Stimulated activated CD4-positive, alpha-beta T cell treated with anti-CD3 and anti-CD28 coated beads, Interleukin-2, amount 100 ng/mL, for 48 hours (primary cell): ENCODE measurements at regions not wholly inside any gene's neighbourhood (a gene's known extent, or its start where the extent isn't known, plus 50 kb on each side); places are given as distances from the start of the nearest gene placed in this dataset.

Experiments used
- DNase-seq, 2 donors: peaks; one replicate each; pipeline ENCODE4 v3.0.0-alpha.2; 2020

DNA sequence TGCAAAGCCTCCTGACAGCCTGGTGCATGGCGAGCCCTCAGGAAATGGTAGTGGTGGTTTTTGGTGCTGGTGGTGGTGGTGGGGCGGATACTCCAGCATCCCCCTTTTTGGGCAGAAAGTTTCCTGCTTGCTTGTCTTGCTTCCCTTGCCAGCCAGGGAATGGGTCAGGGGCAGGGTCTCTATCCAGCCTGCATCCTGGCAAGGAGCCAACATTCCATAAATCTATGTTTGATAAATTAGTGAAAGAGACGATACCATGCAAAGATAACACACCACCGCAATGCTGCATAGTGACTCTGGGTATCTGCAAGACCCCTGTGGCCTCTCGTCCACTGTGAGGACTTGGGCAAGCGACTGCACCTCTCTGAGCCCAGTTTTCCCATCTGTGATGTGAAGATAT lies 246.2 kb downstream of the LRFN2 start:
- no peak for DNase-seq

DNA sequence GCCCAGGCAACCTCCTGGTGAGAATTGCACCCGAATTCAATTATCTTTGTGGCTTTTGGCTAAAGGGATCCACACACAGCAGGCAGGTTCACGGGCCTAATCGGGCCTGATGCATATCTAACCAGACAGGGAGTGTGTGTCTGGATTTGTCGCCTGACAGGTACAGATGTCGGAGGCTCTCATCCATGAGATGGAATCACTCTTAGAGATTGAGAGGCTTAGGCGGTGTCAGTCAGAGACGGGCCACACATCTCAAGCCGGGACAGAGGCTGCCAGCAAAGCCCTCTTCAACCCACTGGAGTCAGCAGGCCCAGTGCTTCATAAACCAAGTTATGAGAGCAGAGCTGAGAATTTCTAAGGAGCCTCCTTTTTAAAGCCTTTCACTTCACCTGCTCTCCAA lies 247.0 kb downstream of the LRFN2 start:
- DNase-seq, result no peak

DNA sequence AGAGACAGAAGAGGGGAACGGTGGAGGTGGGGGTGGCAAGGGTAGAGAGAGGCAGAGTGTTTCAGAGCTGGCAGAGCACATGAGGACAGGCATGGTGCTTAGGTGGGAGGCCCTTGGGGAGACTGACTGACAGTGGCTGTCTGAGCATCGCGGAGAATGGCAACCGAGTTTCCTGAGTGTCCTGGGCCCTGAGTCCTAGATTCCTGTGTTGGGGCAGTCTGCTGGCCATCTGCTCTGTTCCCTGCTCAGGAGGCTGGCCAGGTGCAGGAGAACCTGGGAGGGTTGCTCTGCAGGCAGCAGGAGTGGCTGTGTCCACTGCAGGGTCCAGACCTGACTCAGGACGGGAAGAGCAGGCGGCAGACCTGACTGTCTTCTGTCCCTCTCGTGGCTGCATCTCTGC lies 248.9 kb downstream of the LRFN2 start:
- DNase-seq, result no peak

- DNase-seq, result no peak
Observed at GRCh38 chr6:40336940-40337760, 250.0 kb downstream of the LRFN2 start.

GRCh38 chr6:40336296-40336695 lies 250.9 kb downstream of the LRFN2 start:
- no peak for DNase-seq

- DNase-seq, result no peak
Observed at GRCh38 chr6:40334496-40335270, 252.5 kb downstream of the LRFN2 start.

- DNase-seq, result no peak
Observed at GRCh38 chr6:40331545-40331944, 255.6 kb downstream of the LRFN2 start.

DNA sequence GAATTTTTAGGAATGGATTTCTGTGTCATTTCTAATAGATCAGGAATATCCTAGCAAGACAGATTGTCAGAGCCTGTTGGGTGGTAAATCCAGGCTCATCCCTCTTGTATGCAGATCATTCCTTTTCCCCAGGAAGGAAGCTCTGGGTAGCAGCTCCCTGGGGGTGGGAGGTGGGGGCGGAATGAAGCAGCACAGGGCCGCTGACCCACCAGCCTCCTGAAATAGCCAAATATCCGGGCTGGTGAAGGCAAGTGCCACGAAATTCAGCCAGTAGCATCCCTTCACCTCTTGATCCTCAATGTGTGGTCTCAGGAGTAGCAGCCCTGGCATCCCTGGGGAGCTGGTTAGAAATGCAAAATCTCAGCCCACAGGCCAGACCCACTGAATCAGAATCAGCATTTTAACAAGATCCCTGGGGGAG lies 256.9 kb downstream of the LRFN2 start:
- no peak for DNase-seq

- DNase-seq, result no peak
Observed at GRCh38 chr6:40328986-40329545, 258.1 kb downstream of the LRFN2 start.

GRCh38 chr6:40328386-40328985 lies 258.7 kb downstream of the LRFN2 start:
- peak; percentile 19 to 39 for DNase-seq

GRCh38 chr6:40326714-40327421 lies 260.3 kb downstream of the LRFN2 start:
- DNase-seq, result no peak

DNA sequence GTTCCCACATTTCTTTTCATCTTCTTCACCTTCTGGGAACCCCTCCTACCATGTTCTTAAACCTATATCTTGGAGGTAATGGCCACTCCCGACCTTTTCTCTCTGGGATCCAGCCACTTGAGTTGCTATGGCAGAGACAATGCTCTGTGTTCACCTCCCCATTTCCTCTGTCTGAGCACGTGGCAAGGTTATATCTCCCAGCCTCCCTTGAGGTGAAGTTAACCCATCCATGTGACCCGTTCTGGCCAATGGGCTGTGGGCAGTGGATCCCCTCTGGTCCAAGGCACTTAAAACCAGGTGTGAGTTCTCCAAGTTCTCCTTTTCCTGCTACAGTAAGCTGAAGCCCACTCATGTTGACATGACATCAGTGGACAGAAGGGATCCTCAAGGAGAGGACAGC lies 261.4 kb downstream of the LRFN2 start:
- DNase-seq, result no peak

GRCh38 chr6:40325041-40325440 lies 262.1 kb downstream of the LRFN2 start:
- no peak for DNase-seq

DNA sequence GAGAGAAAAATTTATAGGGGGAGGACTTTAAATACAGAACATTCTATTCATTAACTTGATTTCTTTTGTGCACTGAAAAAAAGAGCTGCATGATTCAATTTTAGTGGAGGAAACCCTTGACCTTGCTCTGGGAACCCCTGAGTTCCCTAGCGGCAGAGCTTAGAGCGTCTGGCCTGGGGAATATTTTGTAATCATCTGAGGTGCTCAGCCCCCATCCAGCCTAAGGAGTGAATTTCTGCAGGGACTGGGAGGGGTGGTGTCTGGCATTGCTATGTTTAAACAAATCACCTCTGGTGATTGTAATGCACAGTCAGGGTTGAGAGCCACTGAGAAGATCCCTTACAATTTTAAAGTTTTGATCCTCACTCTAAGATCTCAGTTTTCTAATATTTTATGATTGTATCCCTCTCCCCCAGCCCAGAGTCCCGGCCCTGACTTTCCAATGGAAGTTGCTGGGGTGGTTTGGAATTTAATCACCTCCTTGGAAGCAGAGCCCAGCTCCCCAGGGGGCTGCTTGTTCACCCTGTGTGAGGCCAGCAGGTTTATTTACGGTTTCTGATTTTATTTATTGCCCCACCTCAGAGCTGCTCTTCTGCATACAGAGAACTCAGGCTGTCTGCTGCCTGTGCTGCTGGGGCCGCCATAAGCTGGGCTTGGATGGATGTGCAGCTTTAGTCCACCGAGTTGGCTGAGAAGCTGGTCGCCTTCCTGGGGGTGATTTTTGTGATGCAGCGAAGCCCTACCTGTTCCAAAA lies 263.1 kb downstream of the LRFN2 start:
- no peak for DNase-seq

GRCh38 chr6:40322336-40322735 lies 264.8 kb downstream of the LRFN2 start:
- DNase-seq, result no peak

DNA sequence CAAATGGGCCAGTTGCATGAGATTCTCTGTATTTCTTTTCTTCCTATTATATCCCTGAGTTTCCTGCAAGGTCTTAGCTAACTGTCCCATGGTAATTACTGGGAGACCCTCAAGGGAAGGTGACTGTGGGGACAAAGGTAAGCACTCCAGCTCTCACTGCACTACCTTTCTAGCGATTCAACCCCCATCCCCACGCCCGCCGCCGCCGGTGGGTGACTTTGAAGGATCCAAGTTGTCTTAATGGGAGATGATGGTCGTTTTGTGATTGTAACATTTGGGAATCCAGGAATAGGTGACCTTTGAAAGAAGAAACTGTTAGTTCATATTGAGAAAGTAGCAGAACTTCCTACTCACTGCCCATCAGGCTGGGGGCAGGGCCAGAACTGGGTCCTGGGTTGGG lies 265.5 kb downstream of the LRFN2 start:
- DNase-seq, result no peak

DNA sequence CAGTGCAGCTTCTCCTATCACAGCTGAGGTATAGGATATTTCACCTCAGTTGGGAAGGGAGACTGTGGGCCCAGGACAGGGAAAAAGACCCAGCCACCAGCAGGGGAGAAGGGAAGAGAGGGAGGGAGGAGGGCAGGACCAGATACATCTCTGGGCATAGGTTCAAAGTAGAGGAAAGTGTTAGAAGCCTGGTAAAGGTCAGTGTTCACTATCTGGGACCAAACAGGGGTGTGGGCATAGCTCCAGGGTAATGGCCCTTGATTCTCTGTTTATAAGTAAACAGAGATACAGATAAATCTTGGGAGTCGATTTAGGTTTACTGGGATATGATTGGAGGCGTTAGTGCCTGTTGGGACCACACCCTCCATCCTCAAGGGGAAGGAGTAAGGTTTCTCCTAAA lies 266.2 kb downstream of the LRFN2 start:
- DNase-seq, result no peak

DNA sequence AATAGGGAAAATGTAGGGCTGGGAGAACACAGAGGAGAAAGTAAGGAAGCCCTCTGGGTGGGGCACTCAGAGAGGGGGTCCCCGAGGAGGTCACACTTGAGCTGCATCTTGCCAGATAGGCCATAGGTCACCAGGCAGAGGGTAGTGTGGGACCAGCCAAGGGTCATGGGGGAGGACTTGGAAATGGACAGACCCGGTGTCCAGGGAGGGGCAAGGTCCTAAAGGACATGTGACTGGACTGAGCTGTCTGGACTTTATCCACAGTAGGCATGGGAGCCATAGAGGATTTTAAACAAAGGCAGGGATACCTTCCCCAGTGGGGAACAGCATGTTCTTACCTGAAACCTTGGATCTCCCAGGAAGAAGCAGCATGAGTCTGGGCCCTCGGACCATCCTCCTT lies 266.7 kb downstream of the LRFN2 start:
- no peak for DNase-seq

GRCh38 chr6:40319124-40319523 lies 268.0 kb downstream of the LRFN2 start:
- no peak for DNase-seq

GRCh38 chr6:40315060-40315459 lies 272.1 kb downstream of the LRFN2 start:
- no peak for DNase-seq

- no peak for DNase-seq
Observed at GRCh38 chr6:40313582-40313981, 273.6 kb downstream of the LRFN2 start.
